ENCODE measurements at regions not wholly inside any gene's neighbourhood (a gene's known extent, or its start where the extent isn't known, plus 50 kb on each side); places are given as distances from the start of the nearest gene placed in this dataset.
"Not testable (repeated sequence)": the region's sequence is repeated elsewhere in the genome, so short reads cannot be mapped to it uniquely, and the experiment has no call there.

DNA sequence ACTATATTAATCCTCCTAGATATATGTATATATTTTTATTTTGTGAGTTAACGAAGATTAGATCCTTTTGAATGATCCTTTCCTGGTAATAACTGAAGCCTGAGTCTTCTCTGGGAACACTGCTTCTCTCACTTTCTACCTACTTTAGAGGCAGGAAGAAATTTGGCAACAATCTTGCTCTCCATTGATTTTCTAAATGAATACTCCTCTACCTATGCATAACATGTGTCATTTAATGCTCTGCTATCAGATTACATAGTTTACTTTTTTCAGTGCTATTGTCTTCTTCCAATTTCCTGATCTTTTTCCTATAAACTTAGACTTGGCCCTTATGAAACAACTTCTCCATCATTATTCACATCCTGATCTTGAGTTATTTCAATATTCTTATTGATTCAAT, 60.4 kb upstream of the PDHA2 start:
- DNase-seq (ENCODE audit: low read depth), result no peak
- no peak for FAIRE-seq
- H3K27me3 ChIP-seq (ENCODE audit: control insufficient read depth, insufficient read depth, low read length), result no peaks in the 10 kb centered on the region
- TF ChIP-seq, protein P1, sequence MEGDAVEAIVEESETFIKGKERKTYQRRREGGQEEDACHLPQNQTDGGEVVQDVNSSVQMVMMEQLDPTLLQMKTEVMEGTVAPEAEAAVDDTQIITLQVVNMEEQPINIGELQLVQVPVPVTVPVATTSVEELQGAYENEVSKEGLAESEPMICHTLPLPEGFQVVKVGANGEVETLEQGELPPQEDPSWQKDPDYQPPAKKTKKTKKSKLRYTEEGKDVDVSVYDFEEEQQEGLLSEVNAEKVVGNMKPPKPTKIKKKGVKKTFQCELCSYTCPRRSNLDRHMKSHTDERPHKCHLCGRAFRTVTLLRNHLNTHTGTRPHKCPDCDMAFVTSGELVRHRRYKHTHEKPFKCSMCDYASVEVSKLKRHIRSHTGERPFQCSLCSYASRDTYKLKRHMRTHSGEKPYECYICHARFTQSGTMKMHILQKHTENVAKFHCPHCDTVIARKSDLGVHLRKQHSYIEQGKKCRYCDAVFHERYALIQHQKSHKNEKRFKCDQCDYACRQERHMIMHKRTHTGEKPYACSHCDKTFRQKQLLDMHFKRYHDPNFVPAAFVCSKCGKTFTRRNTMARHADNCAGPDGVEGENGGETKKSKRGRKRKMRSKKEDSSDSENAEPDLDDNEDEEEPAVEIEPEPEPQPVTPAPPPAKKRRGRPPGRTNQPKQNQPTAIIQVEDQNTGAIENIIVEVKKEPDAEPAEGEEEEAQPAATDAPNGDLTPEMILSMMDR (IDR thresholded peaks at IDR 0.05; ENCODE audit: insufficient read depth, low read length, severe bottlenecking), result no peak
- no peak overlapping the region for H3K4me3 ChIP-seq (ENCODE audit: low read depth, low read length)
- H3K36me3 ChIP-seq (ENCODE audit: control insufficient read depth, insufficient read depth, low read length), result no peaks in the 10 kb centered on the region

DNA sequence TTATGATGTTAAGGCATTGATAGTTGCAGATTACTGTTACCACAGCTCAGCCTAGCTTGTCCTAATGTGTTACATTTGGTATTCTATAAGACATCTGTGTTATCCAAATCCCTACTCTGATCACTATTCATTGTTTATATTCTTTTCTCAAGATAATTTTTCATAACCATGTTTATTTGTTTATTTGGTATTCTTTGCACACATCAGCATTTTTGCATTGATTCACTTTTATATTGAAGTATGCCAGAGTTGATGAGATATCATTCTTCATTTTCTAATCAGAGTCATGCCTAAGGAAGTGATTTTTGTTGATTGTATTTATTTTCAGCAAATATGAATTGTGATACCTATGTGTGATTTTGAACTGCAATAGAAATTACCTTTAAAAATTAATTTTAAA, 61.2 kb upstream of the PDHA2 start:
- H3K36me3 ChIP-seq (ENCODE audit: control insufficient read depth, insufficient read depth, low read length), result no peaks in the 10 kb centered on the region
- TF ChIP-seq, protein P1 (IDR thresholded peaks at IDR 0.05; ENCODE audit: insufficient read depth, low read length, severe bottlenecking), result no peak
- FAIRE-seq, result no peak
- no peaks in the 10 kb centered on the region for H3K27me3 ChIP-seq (ENCODE audit: control insufficient read depth, insufficient read depth, low read length)
- H3K4me3 ChIP-seq (ENCODE audit: low read depth, low read length), result no peak overlapping the region
- DNase-seq (ENCODE audit: low read depth), result no peak

DNA sequence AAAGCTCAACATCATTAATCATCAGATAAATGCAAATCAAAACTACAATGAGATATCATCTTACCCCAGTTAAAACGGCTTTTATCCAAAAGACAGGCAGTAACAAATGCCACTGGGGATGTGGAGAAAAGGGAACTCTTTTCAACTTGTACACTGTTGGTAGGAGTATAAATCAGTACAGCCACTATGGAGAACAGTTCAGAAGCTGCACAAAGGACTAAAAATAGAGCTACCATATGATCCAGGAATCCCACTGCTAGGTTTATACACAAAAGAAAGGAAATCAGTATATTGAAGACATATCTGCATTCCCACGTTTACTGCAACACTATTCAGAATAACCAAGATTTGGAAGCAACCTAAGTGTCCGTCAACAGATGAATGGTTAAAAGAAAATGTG, 69.3 kb upstream of the PDHA2 start:
- H3K36me3 ChIP-seq (ENCODE audit: control insufficient read depth, insufficient read depth, low read length); H3K4me3 ChIP-seq (ENCODE audit: low read depth, low read length); FAIRE-seq; DNase-seq (ENCODE audit: low read depth); H3K27me3 ChIP-seq (ENCODE audit: control insufficient read depth, insufficient read depth, low read length): not testable (repeated sequence)

GRCh38 chr4:95764961-95765360, 74.9 kb upstream of the PDHA2 start:
- no peak for FAIRE-seq
- peak; percentile 61 for DNase-seq (ENCODE audit: low read depth)

GRCh38 chr4:95761871-95762270, 78.0 kb upstream of the PDHA2 start:
- no peak for FAIRE-seq
- TF ChIP-seq, protein P1 (IDR thresholded peaks at IDR 0.05; ENCODE audit: insufficient read depth, low read length, severe bottlenecking), result no peak

More at GRCh38 chr4:95764961-95765360, 74.9 kb upstream of the PDHA2 start:
- Histone ChIP-seq H3K36me3 (ENCODE audit: control insufficient read depth, insufficient read depth, low read length) (no peaks in the 10 kb centered on the region), H3K27me3 (ENCODE audit: control insufficient read depth, insufficient read depth, low read length) (no peaks in the 10 kb centered on the region), H3K4me3 (ENCODE audit: low read depth, low read length) (no peak overlapping the region)
- TF ChIP-seq, protein P1 (IDR thresholded peaks at IDR 0.05; ENCODE audit: insufficient read depth, low read length, severe bottlenecking), result no peak

DNA sequence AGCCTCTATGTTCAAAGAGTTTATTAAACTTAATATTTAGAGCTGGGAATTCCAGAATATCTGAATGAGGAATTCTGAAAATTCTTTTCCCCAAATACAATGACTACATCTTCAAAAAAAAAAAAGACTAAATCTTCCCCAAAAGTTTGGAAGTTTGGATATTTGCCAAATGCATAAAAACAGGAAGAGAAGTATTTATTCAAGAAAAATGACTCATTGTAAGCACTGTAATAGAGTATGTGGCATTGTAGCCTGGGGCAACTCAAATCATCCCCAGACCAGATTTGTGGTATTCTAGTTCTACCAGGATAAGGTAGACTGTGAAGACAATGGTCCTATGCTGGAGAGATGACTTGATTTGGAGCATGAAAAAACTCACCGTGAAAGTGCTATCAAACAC, 78.5 kb upstream of the PDHA2 start:
- Histone ChIP-seq H3K4me3 (ENCODE audit: low read depth, low read length) (no peak overlapping the region), H3K36me3 (ENCODE audit: control insufficient read depth, insufficient read depth, low read length) (no peaks in the 10 kb centered on the region), H3K27me3 (ENCODE audit: control insufficient read depth, insufficient read depth, low read length) (no peaks in the 10 kb centered on the region)
- no peak for FAIRE-seq
- DNase-seq (ENCODE audit: low read depth), result peak; percentile 92
- TF ChIP-seq, protein P1 (IDR thresholded peaks at IDR 0.05; ENCODE audit: insufficient read depth, low read length, severe bottlenecking), result no peak

More at GRCh38 chr4:95761871-95762270, 78.0 kb upstream of the PDHA2 start:
- peak; percentile 63 for DNase-seq (ENCODE audit: low read depth)
- Histone ChIP-seq H3K27me3 (ENCODE audit: control insufficient read depth, insufficient read depth, low read length) (no peaks in the 10 kb centered on the region), H3K36me3 (ENCODE audit: control insufficient read depth, insufficient read depth, low read length) (no peaks in the 10 kb centered on the region), H3K4me3 (ENCODE audit: low read depth, low read length) (no peak overlapping the region)

DNA sequence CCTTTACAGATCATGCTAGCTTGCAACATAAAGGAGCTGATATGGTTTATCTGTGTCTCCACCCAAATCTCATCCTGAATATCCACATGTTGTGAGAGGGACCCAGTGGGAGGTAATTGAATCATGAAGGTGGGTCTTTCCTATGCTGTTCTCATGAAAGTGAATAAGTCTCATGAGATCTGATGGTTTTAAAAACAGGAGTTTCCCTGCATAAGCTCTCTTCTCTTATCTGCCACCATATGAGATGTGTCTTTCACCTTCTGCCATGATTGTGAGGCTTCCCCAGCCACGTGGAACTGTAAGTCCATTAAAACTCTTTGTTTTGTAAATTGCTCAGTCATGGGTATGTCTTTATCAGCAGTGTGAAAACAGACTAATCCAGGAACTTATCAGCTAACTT, 79.2 kb upstream of the PDHA2 start:
- not testable (repeated sequence) for FAIRE-seq; DNase-seq (ENCODE audit: low read depth)

More for the DNA sequence above, 79.2 kb upstream of the PDHA2 start:
- not testable (repeated sequence) for H3K27me3 ChIP-seq (ENCODE audit: control insufficient read depth, insufficient read depth, low read length); H3K36me3 ChIP-seq (ENCODE audit: control insufficient read depth, insufficient read depth, low read length); H3K4me3 ChIP-seq (ENCODE audit: low read depth, low read length)
